Osteoblast (primary cell): ENCODE measurements at regions not wholly inside any gene's neighbourhood (a gene's known extent, or its start where the extent isn't known, plus 50 kb on each side); places are given as distances from the start of the nearest gene placed in this dataset.

ENCODE experiments used
- DNase-seq: peaks from one replicate; pipeline ENCODE4 v3.0.0; 2011; ENCODE audit warnings: low spot score, mixed read lengths; ENCODE audit not compliant: insufficient read length; ENCODE audit errors: missing footprints
- H2AFZ ChIP-seq: 2 replicates; pipeline ENCODE4 v1.6.0; 2011; ENCODE audit warnings: mild to moderate bottlenecking, low read length
- H3K27ac ChIP-seq: 2 replicates; pipeline ENCODE4 v1.5.1; 2011; ENCODE audit warnings: mild to moderate bottlenecking, low read depth, low read length, moderate library complexity
- H3K27me3 ChIP-seq: 2 replicates; pipeline ENCODE4 v1.6.0; 2012; ENCODE audit warnings: mild to moderate bottlenecking, control low read depth, inconsistent platforms, low read length, moderate library complexity; ENCODE audit not compliant: insufficient read depth
- H3K36me3 ChIP-seq: 2 replicates; pipeline ENCODE4 v1.5.1; 2011; ENCODE audit warnings: mild to moderate bottlenecking, low read length, control low read depth, moderate library complexity; ENCODE audit not compliant: insufficient read depth
- H3K4me1 ChIP-seq: 2 replicates; pipeline ENCODE4 v1.5.1; 2011; ENCODE audit warnings: mild to moderate bottlenecking, low read length, control low read depth, moderate library complexity; ENCODE audit not compliant: insufficient read depth
- H3K4me2 ChIP-seq: 2 replicates; pipeline ENCODE4 v1.6.0; 2011; ENCODE audit warnings: mild to moderate bottlenecking, low read length; ENCODE audit not compliant: insufficient read depth
- H3K4me3 ChIP-seq: fragments of 200-600 bp; sonication (generic); 3 replicates; pipeline ENCODE4 v1.5.1; 2012; ENCODE audit warnings: mild to moderate bottlenecking, low read length, inconsistent platforms; ENCODE audit not compliant: insufficient read depth
- H3K79me2 ChIP-seq: 2 replicates; pipeline ENCODE4 v1.6.0; 2012; ENCODE audit warnings: mild to moderate bottlenecking, low read length, control low read depth, inconsistent platforms; ENCODE audit not compliant: insufficient read depth
- H3K9me3 ChIP-seq: 2 replicates; pipeline ENCODE4 v1.5.1; 2011; ENCODE audit warnings: low read depth, low read length, control low read depth
- H4K20me1 ChIP-seq: 2 replicates; pipeline ENCODE4 v1.6.0; 2012; ENCODE audit warnings: mild to moderate bottlenecking, low read length, control low read depth; ENCODE audit not compliant: insufficient read depth
- CTCF ChIP-seq: IDR thresholded peaks from 2 replicates; pipeline ENCODE4 v1.5.1; 2011; ENCODE audit warnings: mild to moderate bottlenecking, low read depth, low read length, moderate library complexity; ENCODE audit errors: extremely low read depth

DNA sequence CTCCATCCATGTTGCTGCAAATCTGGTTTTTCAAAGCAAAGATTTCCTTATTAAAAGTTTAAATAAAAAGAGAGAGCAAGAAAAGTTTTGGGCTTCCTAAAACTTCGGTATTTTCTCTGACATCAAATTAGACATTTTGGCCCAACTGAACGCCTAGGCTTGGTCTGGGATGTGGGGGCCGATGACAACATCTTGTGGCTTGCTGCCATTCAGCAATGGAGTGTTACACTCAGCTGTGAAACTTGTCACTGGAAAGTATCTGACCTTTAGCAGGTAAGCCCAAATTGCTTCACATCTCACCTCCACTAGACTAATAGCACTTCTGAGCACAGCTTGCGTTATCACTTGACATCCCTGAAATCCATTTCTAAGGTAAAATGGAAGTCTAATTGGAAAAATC lies 320.6 kb downstream of the GATA3 start:
- no peaks in the 10 kb centered on the region for H3K36me3 ChIP-seq
- H3K4me1 ChIP-seq: no peaks in the 10 kb centered on the region
- H3K79me2 ChIP-seq: no peaks in the 10 kb centered on the region
- H2AFZ ChIP-seq: no peak overlapping the region
- H3K4me2 ChIP-seq: no peak overlapping the region
- no peak overlapping the region for H3K4me3 ChIP-seq
- no peak overlapping the region for H3K27ac ChIP-seq
- no peak for TF ChIP-seq CTCF
- DNase-seq: no peak
- H4K20me1 ChIP-seq: no peaks in the 10 kb centered on the region
- H3K9me3 ChIP-seq: peaks cover 2% of the 10 kb centered on the region
- no peaks in the 10 kb centered on the region for H3K27me3 ChIP-seq

GRCh38 chr10:8378198-8378983 lies 323.9 kb downstream of the GATA3 start:
- no peak for DNase-seq
- H3K27ac ChIP-seq: no peak overlapping the region
- no peak overlapping the region for H3K4me3 ChIP-seq
- no peaks in the 10 kb centered on the region for H3K27me3 ChIP-seq
- no peaks in the 10 kb centered on the region for H3K9me3 ChIP-seq
- no peaks in the 10 kb centered on the region for H3K36me3 ChIP-seq
- TF ChIP-seq CTCF: no peak
- no peaks in the 10 kb centered on the region for H3K79me2 ChIP-seq
- no peaks in the 10 kb centered on the region for H4K20me1 ChIP-seq
- no peak overlapping the region for H3K4me2 ChIP-seq
- H2AFZ ChIP-seq: no peak overlapping the region
- H3K4me1 ChIP-seq: no peaks in the 10 kb centered on the region

- H3K27me3 ChIP-seq: no peaks in the 10 kb centered on the region
- H3K4me3 ChIP-seq: no peak overlapping the region
- H3K9me3 ChIP-seq: no peaks in the 10 kb centered on the region
- no peaks in the 10 kb centered on the region for H3K4me1 ChIP-seq
- H3K4me2 ChIP-seq: no peak overlapping the region
- no peaks in the 10 kb centered on the region for H3K79me2 ChIP-seq
- no peaks in the 10 kb centered on the region for H4K20me1 ChIP-seq
- H2AFZ ChIP-seq: no peak overlapping the region
- no peaks in the 10 kb centered on the region for H3K36me3 ChIP-seq
- no peak for TF ChIP-seq CTCF
- DNase-seq: no peak
- no peak overlapping the region for H3K27ac ChIP-seq
These were observed 325.7 kb downstream of the GATA3 start for GRCh38 chr10:8379906-8380832.

DNA sequence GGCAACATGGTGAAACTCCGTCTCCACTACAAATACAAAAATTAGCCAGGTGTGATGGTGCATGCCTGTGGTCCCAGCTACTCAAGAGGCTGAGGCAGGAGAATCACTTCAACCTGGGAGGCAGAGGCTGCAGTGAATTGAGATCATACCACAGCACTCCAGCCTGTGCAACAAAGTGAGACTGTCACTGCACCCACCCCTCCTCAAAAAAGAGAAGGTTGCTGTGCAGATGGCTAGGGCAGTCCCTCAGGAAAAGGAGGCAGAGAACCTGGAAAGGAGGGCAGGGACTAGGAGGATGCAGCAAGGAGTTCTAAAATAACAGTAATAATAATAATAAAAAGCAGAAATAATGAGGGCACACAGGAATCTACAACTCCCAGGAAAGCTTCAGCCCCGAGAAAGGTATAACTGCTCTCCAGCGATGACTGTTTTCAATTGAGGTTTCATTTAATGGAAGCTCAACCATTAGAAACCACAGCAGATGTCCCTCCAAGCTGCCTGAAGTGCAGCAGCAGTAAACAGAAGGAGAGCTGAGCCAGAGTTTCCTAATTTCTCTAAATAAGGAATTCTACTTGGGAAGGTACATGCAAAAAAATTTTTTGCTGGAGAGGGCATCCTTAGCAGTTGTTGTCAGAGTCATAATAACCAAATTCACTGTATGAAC lies 326.5 kb downstream of the GATA3 start:
- Histone ChIP-seq H2AFZ (no peak overlapping the region), H3K27ac (no peak overlapping the region), H4K20me1 (no peaks in the 10 kb centered on the region), H3K9me3 (no peaks in the 10 kb centered on the region), H3K4me3 (no peak overlapping the region), H3K4me2 (no peak overlapping the region), H3K27me3 (no peaks in the 10 kb centered on the region), H3K4me1 (no peaks in the 10 kb centered on the region), H3K36me3 (no peaks in the 10 kb centered on the region), H3K79me2 (no peaks in the 10 kb centered on the region)
- no peak for DNase-seq
- no peak for TF ChIP-seq CTCF
